Endothelial cell of umbilical vein (primary cell): ENCODE measurements at regions not wholly inside any gene's neighbourhood (a gene's known extent, or its start where the extent isn't known, plus 50 kb on each side); places are given as distances from the start of the nearest gene placed in this dataset.
"Not testable (repeated sequence)": the region's sequence is repeated elsewhere in the genome, so short reads cannot be mapped to it uniquely, and the experiment has no call there.

Source experiments
- EZH2 ChIP-seq: IDR thresholded peaks from 2 replicates; pipeline ENCODE4 v1.6.1; 2012; ENCODE audit warnings: borderline replicate concordance, low read depth, mild to moderate bottlenecking, moderate library complexity, low read length, inconsistent platforms; ENCODE audit not compliant: severe bottlenecking
- FOS ChIP-seq: IDR thresholded peaks from 2 replicates; pipeline ENCODE4 v1.6.1; 2011; ENCODE audit warnings: mild to moderate bottlenecking, low read length, moderate library complexity, borderline replicate concordance; ENCODE audit not compliant: insufficient read depth
- GATA2 ChIP-seq: IDR thresholded peaks from 2 replicates; pipeline ENCODE4 v1.7.0; 2011; ENCODE audit warnings: low read depth, mild to moderate bottlenecking, moderate library complexity, mixed read lengths, low read length; ENCODE audit not compliant: insufficient read length, insufficient read depth
- JUN ChIP-seq: IDR thresholded peaks from 2 replicates; pipeline ENCODE4 v1.6.1; 2011; ENCODE audit warnings: borderline replicate concordance, low read depth; ENCODE audit not compliant: insufficient read length, insufficient read depth
- POLR2A ChIP-seq: IDR thresholded peaks from 2 replicates; pipeline ENCODE4 v1.6.1; 2012; ENCODE audit warnings: low read depth, mild to moderate bottlenecking, control low read depth, low read length
- POLR2AphosphoS5 ChIP-seq: IDR thresholded peaks from 2 replicates; pipeline ENCODE4 v1.6.1; 2012; ENCODE audit warnings: low read depth, mild to moderate bottlenecking, control low read depth, low read length, moderate library complexity; ENCODE audit not compliant: insufficient read depth
- TF ChIP-seq, protein P1 (sequence below), 2 donors: IDR thresholded peaks; 1 replicate in 1 of 2; 2 replicates in 1 of 2; pipeline ENCODE4 v1.5.1; 2011; ENCODE audit warnings: low read length in 2 of 2, mild to moderate bottlenecking in 2 of 2, moderate library complexity in 2 of 2, control low read depth in 1 of 2, inconsistent platforms in 1 of 2, low read depth in 1 of 2; ENCODE audit not compliant: insufficient read depth in 1 of 2; ENCODE audit errors: extremely low read depth in 1 of 2
- TF ChIP-seq, protein P2 (sequence below): IDR thresholded peaks from 2 replicates; pipeline ENCODE4 v1.6.1; 2011; ENCODE audit not compliant: insufficient read depth, insufficient read length

DNA sequence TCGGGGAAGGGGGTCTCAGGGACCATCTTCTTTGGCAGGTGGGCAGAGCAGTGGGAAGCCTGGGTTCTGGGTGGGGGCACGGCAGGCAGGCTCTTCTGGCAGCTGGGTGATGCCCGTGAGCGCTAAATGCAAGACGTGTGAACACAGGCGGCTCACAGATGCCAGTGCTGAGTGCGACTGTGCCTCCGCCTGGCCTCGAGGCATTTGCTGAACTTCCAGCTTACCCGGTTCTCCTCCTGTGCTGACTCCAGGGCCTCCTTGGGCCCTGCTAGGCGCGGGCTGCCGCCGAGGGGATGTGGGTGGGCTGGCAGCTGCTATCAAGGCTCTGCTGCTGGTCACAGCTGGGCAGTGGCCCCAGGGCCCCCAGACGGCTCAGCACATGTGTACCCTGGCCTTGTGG is 3947.8 kb upstream of the TPTE start:
- TF ChIP-seq, protein P1, sequence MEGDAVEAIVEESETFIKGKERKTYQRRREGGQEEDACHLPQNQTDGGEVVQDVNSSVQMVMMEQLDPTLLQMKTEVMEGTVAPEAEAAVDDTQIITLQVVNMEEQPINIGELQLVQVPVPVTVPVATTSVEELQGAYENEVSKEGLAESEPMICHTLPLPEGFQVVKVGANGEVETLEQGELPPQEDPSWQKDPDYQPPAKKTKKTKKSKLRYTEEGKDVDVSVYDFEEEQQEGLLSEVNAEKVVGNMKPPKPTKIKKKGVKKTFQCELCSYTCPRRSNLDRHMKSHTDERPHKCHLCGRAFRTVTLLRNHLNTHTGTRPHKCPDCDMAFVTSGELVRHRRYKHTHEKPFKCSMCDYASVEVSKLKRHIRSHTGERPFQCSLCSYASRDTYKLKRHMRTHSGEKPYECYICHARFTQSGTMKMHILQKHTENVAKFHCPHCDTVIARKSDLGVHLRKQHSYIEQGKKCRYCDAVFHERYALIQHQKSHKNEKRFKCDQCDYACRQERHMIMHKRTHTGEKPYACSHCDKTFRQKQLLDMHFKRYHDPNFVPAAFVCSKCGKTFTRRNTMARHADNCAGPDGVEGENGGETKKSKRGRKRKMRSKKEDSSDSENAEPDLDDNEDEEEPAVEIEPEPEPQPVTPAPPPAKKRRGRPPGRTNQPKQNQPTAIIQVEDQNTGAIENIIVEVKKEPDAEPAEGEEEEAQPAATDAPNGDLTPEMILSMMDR (IDR thresholded peaks at IDR 0.05; ENCODE audit: extremely low read depth in 1 of 2, insufficient read depth in 1 of 2, low read depth in 1 of 2, low read length in 2 of 2) = not testable (repeated sequence)
- not testable (repeated sequence) for TF ChIP-seq POLR2AphosphoS5, JUN, POLR2A, GATA2, EZH2, FOS
- TF ChIP-seq, protein P2, sequence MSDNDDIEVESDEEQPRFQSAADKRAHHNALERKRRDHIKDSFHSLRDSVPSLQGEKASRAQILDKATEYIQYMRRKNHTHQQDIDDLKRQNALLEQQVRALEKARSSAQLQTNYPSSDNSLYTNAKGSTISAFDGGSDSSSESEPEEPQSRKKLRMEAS = not testable (repeated sequence)
